ENCODE measurements at regions not wholly inside any gene's neighbourhood (a gene's known extent, or its start where the extent isn't known, plus 50 kb on each side); places are given as distances from the start of the nearest gene placed in this dataset.

GRCh38 chr3:104447681-104448080 is 919.0 kb upstream of the ALCAM start:
- no peak for TF ChIP-seq POLR2A (IDR thresholded peaks at IDR 0.05)
- no peak for TF ChIP-seq CTCF (IDR thresholded peaks at IDR 0.05)
